HCT116 (cell line): ENCODE measurements at regions not wholly inside any gene's neighbourhood (a gene's known extent, or its start where the extent isn't known, plus 50 kb on each side); places are given as distances from the start of the nearest gene placed in this dataset.

Experiments
- ATAC-seq: fragments of 200-7000 bp; cut with Tn5 transposase; 2 replicates; pipeline ENCODE4 v1.9.1; 2020; ENCODE audit warnings: mild to moderate bottlenecking, moderate library complexity
- BruUV-seq: library from RNA; stranded (reverse); fragments of 400-500 nt; replicated peaks from 2 replicates; lab custom pipeline; 2021; lab: Mats Ljungman, UMichigan
- CTCF ChIA-PET: fragments of 300-600 bp; sonication (Branson Sonifier 250); formaldehyde crosslinking; loops from one replicate; lab custom pipeline; 2021; ENCODE audit warnings: antibody characterized with exemption; lab: Charles Lee
- POLR2A ChIA-PET: fragments of 300-600, 350-600 bp; sonication (Branson Sonifier 250); formaldehyde crosslinking; loops from one replicate; lab custom pipeline; 2021; ENCODE audit warnings: antibody characterized with exemption; lab: Charles Lee
- RAD21 ChIA-PET, 2 experiments: fragments of 300-600 bp; sonication (Branson Sonifier 250); formaldehyde crosslinking; loops; one replicate each; lab custom pipeline; 2023; ENCODE audit warnings: low total read pairs in 2 of 2; ENCODE audit not compliant: uncharacterized antibody in 2 of 2, unreplicated experiment in 2 of 2, low non-redundant PET in 1 of 2; lab: Charles Lee
- DNase-seq: peaks from one replicate; pipeline ENCODE4 v3.0.0-alpha.2; 2010; ENCODE audit warnings: low read depth, low spot score
- H2AFZ ChIP-seq: fragments of 200-600 bp; shearing (Covaris generic), sonication (generic); 2 replicates; pipeline ENCODE4 v1.6.1; 2017; ENCODE audit warnings: low read depth, mixed run types, mixed read lengths, antibody characterized with exemption, low read length; ENCODE audit not compliant: poor library complexity, severe bottlenecking
- H3K27ac ChIP-seq: 2 replicates; pipeline ENCODE4 v1.5.1; 2012; ENCODE audit warnings: low read depth, low read length
- H3K27me3 ChIP-seq: fragments of 200-600 bp; sonication (generic); 2 replicates; pipeline ENCODE4 v1.6.1; 2016; ENCODE audit warnings: mixed run types, low read length, mixed read lengths; ENCODE audit not compliant: insufficient read depth
- H3K36me3 ChIP-seq, 2 experiments: fragments of 200-500 bp in 1 of 2; fragments of 200-600 bp in 1 of 2; sonication (Bioruptor generic) in 1 of 2; sonication (generic) in 1 of 2; 2 replicates each; pipeline versions ENCODE4 v1.5.1 to v1.6.1; 2014 to 2016; ENCODE audit warnings: low read length in 2 of 2, inconsistent platforms in 1 of 2, mixed read lengths in 1 of 2, mixed run types in 1 of 2; ENCODE audit not compliant: insufficient read depth in 2 of 2, control insufficient read depth in 1 of 2
- H3K4me1 ChIP-seq, 2 experiments: fragments of 200-600 bp in 1 of 2; sonication (generic) in 1 of 2; 2 replicates each; pipeline versions ENCODE4 v1.5.1 to v1.6.1; 2012 to 2017; ENCODE audit warnings: low read length in 2 of 2, inconsistent platforms in 1 of 2, mild to moderate bottlenecking in 1 of 2, mixed read lengths in 1 of 2, mixed run types in 1 of 2, moderate library complexity in 1 of 2; ENCODE audit not compliant: insufficient read depth in 2 of 2, control insufficient read depth in 1 of 2
- H3K4me2 ChIP-seq: fragments of 200-600 bp; sonication (generic); 2 replicates; pipeline ENCODE4 v1.6.1; 2017; ENCODE audit warnings: mixed run types, low read length, mixed read lengths
- H3K4me3 ChIP-seq, 2 experiments: fragments of 200-600 bp in 1 of 2; sonication (generic) in 1 of 2; replicated peaks in 1 of 2; 2 replicates each; pipeline ENCODE4 v1.5.1; 2011 to 2016; ENCODE audit warnings: low read length in 2 of 2, control low read depth in 1 of 2, low read depth in 1 of 2, mild to moderate bottlenecking in 1 of 2, mixed read lengths in 1 of 2, mixed run types in 1 of 2
- H3K79me2 ChIP-seq: fragments of 200-600 bp; sonication (generic); 2 replicates; pipeline ENCODE4 v1.6.1; 2017; ENCODE audit warnings: mild to moderate bottlenecking, mixed run types, low read length, moderate library complexity, mixed read lengths; ENCODE audit not compliant: insufficient read depth
- H3K9ac ChIP-seq: fragments of 200-600 bp; sonication (generic); 2 replicates; pipeline ENCODE4 v1.6.1; 2016; ENCODE audit warnings: low read length, mixed read lengths
- H3K9me2 ChIP-seq: fragments of 200-600 bp; sonication (generic), shearing (Covaris generic); 2 replicates; pipeline ENCODE4 v1.6.1; 2017; ENCODE audit warnings: mixed run types, mild to moderate bottlenecking, moderate library complexity; ENCODE audit not compliant: insufficient read depth
- H3K9me3 ChIP-seq, 2 experiments: fragments of 200-500 bp in 1 of 2; fragments of 200-600 bp in 1 of 2; sonication (Bioruptor generic) in 1 of 2; sonication (generic) in 1 of 2; 2 replicates each; pipeline ENCODE4 v1.6.1; 2014 to 2017; ENCODE audit warnings: low read length in 2 of 2, mixed read lengths in 2 of 2, inconsistent platforms in 1 of 2, low read depth in 1 of 2, mild to moderate bottlenecking in 1 of 2, mixed run types in 1 of 2, moderate library complexity in 1 of 2; ENCODE audit not compliant: control insufficient read depth in 1 of 2, insufficient read depth in 1 of 2
- H4K20me1 ChIP-seq: fragments of 200-600 bp; sonication (generic), shearing (Covaris generic); 2 replicates; pipeline ENCODE4 v1.6.1; 2017; ENCODE audit warnings: mixed run types, mild to moderate bottlenecking, moderate library complexity; ENCODE audit not compliant: insufficient read depth
- ATF3 ChIP-seq: IDR thresholded peaks from 2 replicates; pipeline ENCODE4 v1.6.1; 2012
- CBX3 ChIP-seq: IDR thresholded peaks from 2 replicates; pipeline ENCODE4 v1.6.1; 2012; ENCODE audit warnings: low read depth
- CEBPB ChIP-seq: IDR thresholded peaks from 2 replicates; pipeline ENCODE4 v1.6.1; 2012; ENCODE audit warnings: low read depth
- CTCF ChIP-seq, 3 experiments: fragments of 200-600 bp in 1 of 3; sonication (generic) in 1 of 3; IDR thresholded peaks in 2 of 3; conservative IDR thresholded peaks in 1 of 3; 2 replicates each; pipeline ENCODE4 v1.5.1; 2012 to 2017; ENCODE audit warnings: low read depth in 2 of 3, low read length in 2 of 3, antibody characterized with exemption in 1 of 3, borderline replicate concordance in 1 of 3, control low read depth in 1 of 3, mild to moderate bottlenecking in 1 of 3, mixed read lengths in 1 of 3, mixed run types in 1 of 3, moderate library complexity in 1 of 3; ENCODE audit not compliant: insufficient read depth in 1 of 3
- EGR1 ChIP-seq: IDR thresholded peaks from 2 replicates; pipeline ENCODE4 v1.6.1; 2012; ENCODE audit warnings: low read depth
- ELF1 ChIP-seq: IDR thresholded peaks from 2 replicates; pipeline ENCODE4 v1.6.1; 2012; ENCODE audit warnings: low read depth, borderline replicate concordance
- EZH2 ChIP-seq: fragments of 200-600 bp; sonication (generic); IDR thresholded peaks from 2 replicates; pipeline ENCODE4 v1.6.1; 2017; ENCODE audit warnings: antibody characterized with exemption, mixed run types
- EZH2phosphoT487 ChIP-seq: fragments of 200-600 bp; IDR thresholded peaks from 2 replicates; pipeline ENCODE4 v1.6.1; 2018; ENCODE audit warnings: antibody characterized with exemption, borderline replicate concordance
- FOSL1 ChIP-seq: IDR thresholded peaks from 2 replicates; pipeline ENCODE4 v1.6.1; 2012; ENCODE audit warnings: low read depth
- JUND ChIP-seq: IDR thresholded peaks from 2 replicates; pipeline ENCODE4 v1.6.1; 2012
- MAX ChIP-seq: IDR thresholded peaks from 2 replicates; pipeline ENCODE4 v1.6.1; 2012
- RAD21 ChIP-seq: IDR thresholded peaks from 2 replicates; pipeline ENCODE4 v1.6.1; 2012; ENCODE audit warnings: low read depth, mild to moderate bottlenecking
- REST ChIP-seq: IDR thresholded peaks from 2 replicates; pipeline ENCODE4 v1.6.1; 2012; ENCODE audit warnings: low read depth
- SIN3A ChIP-seq: IDR thresholded peaks from 2 replicates; pipeline ENCODE4 v1.6.1; 2012; ENCODE audit warnings: low read depth
- ZBTB33 ChIP-seq: IDR thresholded peaks from 2 replicates; pipeline ENCODE4 v1.6.1; 2011; ENCODE audit warnings: mild to moderate bottlenecking, low read length, moderate library complexity; ENCODE audit not compliant: insufficient replicate concordance; ENCODE audit errors: extremely low read depth
- ZFX ChIP-seq: fragments of 450-650 bp; IDR thresholded peaks from 2 replicates; pipeline ENCODE4 v1.6.1; 2017
- intact Hi-C: fragments of 100-400 bp; cut with micrococcal nuclease; formaldehyde crosslinking; loops from 2 replicates; pipeline ENCODE4 v1.10.0; 2022

GRCh38 chr2:52402128-52402527 is 1365.5 kb upstream of the CHAC2 start (continued):
- TF ChIP-seq RAD21 (no peak), EZH2 (no peak), CTCF (IDR thresholded peaks at IDR 0.05 in 2 of 3, conservative IDR thresholded peaks at IDR 0.05 in 1 of 3; ENCODE audit: borderline replicate concordance in 1 of 3, insufficient read depth in 1 of 3, low read depth in 2 of 3, low read length in 2 of 3) (no peak), CBX3 (no peak)
- TF ChIP-seq, all 23 proteins: peak for 0

GRCh38 chr2:52396836-52397235 is 1364.9 kb upstream of the NRXN1 start:
- no peak overlapping the region for H3K4me2 ChIP-seq
- RAD21 ChIA-PET: no interaction called here
- no peak overlapping the region for H3K9ac ChIP-seq
- H4K20me1 ChIP-seq: no peaks in the 10 kb centered on the region
- no peaks in the 10 kb centered on the region for H3K9me2 ChIP-seq
- POLR2A ChIA-PET: no interaction called here
- intact Hi-C loops: no loop called here
- ATAC-seq (no peak), DNase-seq (no peak)
- no peaks in the 10 kb centered on the region for H3K4me1 ChIP-seq
- no peaks in the 10 kb centered on the region for H3K27me3 ChIP-seq
- no peaks in the 10 kb centered on the region for H3K9me3 ChIP-seq
- BruUV-seq: no TSS peak
- no peak overlapping the region for H2AFZ ChIP-seq
- no peaks in the 10 kb centered on the region for H3K36me3 ChIP-seq
- no peak overlapping the region for H3K4me3 ChIP-seq
- no peaks in the 10 kb centered on the region for H3K79me2 ChIP-seq
- CTCF ChIA-PET: no interaction called here
- no peak overlapping the region for H3K27ac ChIP-seq
- TF ChIP-seq ATF3 (no peak), ZBTB33 (no peak), CTCF (IDR thresholded peaks at IDR 0.05 in 2 of 3, conservative IDR thresholded peaks at IDR 0.05 in 1 of 3; ENCODE audit: borderline replicate concordance in 1 of 3, insufficient read depth in 1 of 3, low read depth in 2 of 3, low read length in 2 of 3) (no peak), EZH2phosphoT487 (no peak), JUND (no peak), MAX (no peak), EZH2 (no peak), REST (no peak), RAD21 (no peak), SIN3A (no peak), EGR1 (no peak), CEBPB (no peak), FOSL1 (no peak), ELF1 (no peak), ZFX (no peak)
